SU-DHL-6 (cell line): ENCODE measurements at regions not wholly inside any gene's neighbourhood (a gene's known extent, or its start where the extent isn't known, plus 50 kb on each side); places are given as distances from the start of the nearest gene placed in this dataset.

Experiments used
- H2AFZ ChIP-seq: fragments of 200-600 bp; sonication (generic); 2 replicates; pipeline ENCODE4 v1.6.1; 2014; ENCODE audit warnings: low read depth, mild to moderate bottlenecking, moderate library complexity, mixed read lengths, antibody characterized with exemption, low read length; ENCODE audit not compliant: severe bottlenecking
- H3F3A ChIP-seq: fragments of 200-600 bp; shearing (Covaris generic); 2 replicates; pipeline ENCODE4 v1.6.0; 2016; ENCODE audit warnings: antibody characterized with exemption, mild to moderate bottlenecking; ENCODE audit not compliant: insufficient read depth
- H3K27ac ChIP-seq: fragments of 200-600 bp; sonication (generic); 2 replicates; pipeline ENCODE4 v1.5.1; 2016; ENCODE audit warnings: low read depth, mild to moderate bottlenecking, low read length, moderate library complexity, mixed read lengths
- H3K27me3 ChIP-seq: fragments of 200-600 bp; sonication (generic), shearing (Covaris generic); 2 replicates; pipeline ENCODE4 v1.6.0; 2014; ENCODE audit warnings: mild to moderate bottlenecking, low read length
- H3K36me3 ChIP-seq: fragments of 200-600 bp; sonication (generic); 2 replicates; pipeline ENCODE4 v1.6.1; 2014; ENCODE audit warnings: mild to moderate bottlenecking, low read length, mixed read lengths
- H3K4me2 ChIP-seq: fragments of 300-600, 200-600 bp; shearing (Covaris generic), sonication (generic); 2 replicates; pipeline ENCODE4 v1.6.0; 2014; ENCODE audit warnings: low read length, low read depth, mild to moderate bottlenecking; ENCODE audit not compliant: poor library complexity, severe bottlenecking
- H3K4me3 ChIP-seq: fragments of 200-600 bp; sonication (generic); 2 replicates; pipeline ENCODE4 v1.5.1; 2014; ENCODE audit warnings: antibody characterized with exemption, low read length, mild to moderate bottlenecking, mixed read lengths; ENCODE audit not compliant: insufficient read depth, poor library complexity, severe bottlenecking
- H3K79me2 ChIP-seq: fragments of 200-600 bp; sonication (generic); 2 replicates; pipeline ENCODE4 v1.6.1; 2014; ENCODE audit warnings: mild to moderate bottlenecking, low read length, moderate library complexity; ENCODE audit not compliant: insufficient read depth
- H3K9ac ChIP-seq: fragments of 200-600 bp; sonication (generic); 2 replicates; pipeline ENCODE4 v1.7.0; 2014; ENCODE audit warnings: mild to moderate bottlenecking, low read length
- H3K9me2 ChIP-seq: fragments of 200-600 bp; sonication (generic); replicated peaks from 2 replicates; pipeline ENCODE4 v1.6.1; 2014; ENCODE audit warnings: low read length; ENCODE audit not compliant: insufficient read depth
- H3K9me3 ChIP-seq: fragments of 200-600 bp; sonication (generic); 2 replicates; pipeline ENCODE4 v1.6.1; 2014; ENCODE audit warnings: low read length, mixed read lengths; ENCODE audit not compliant: insufficient read depth
- H4K20me1 ChIP-seq: fragments of 200-600 bp; sonication (generic); 2 replicates; pipeline ENCODE4 v1.6.1; 2014; ENCODE audit warnings: low read depth, mild to moderate bottlenecking, antibody characterized with exemption, low read length, moderate library complexity, mixed read lengths
- EZH2phosphoT487 ChIP-seq: fragments of 200-600 bp; sonication (generic), shearing (Covaris generic); conservative IDR thresholded peaks from 2 replicates; pipeline ENCODE4 v1.6.1; 2018; ENCODE audit warnings: mild to moderate bottlenecking, antibody characterized with exemption, low read length, moderate library complexity, mixed read lengths
- TF ChIP-seq, protein P1 (sequence below): fragments of 200-600 bp; sonication (generic); IDR thresholded peaks from one replicate; pipeline ENCODE4 v1.5.1; 2017; ENCODE audit warnings: antibody characterized with exemption, mild to moderate bottlenecking, low read length, moderate library complexity; ENCODE audit not compliant: insufficient read depth, poor library complexity, severe bottlenecking

GRCh38 chr6:138008791-138009190 lies 98.4 kb downstream of the PERP start:
- H3F3A ChIP-seq: no peaks in the 10 kb centered on the region
- H3K27me3 ChIP-seq: no peaks in the 10 kb centered on the region
- H3K9me3 ChIP-seq: no peaks in the 10 kb centered on the region
- H3K27ac ChIP-seq: no peak overlapping the region
- H2AFZ ChIP-seq: no peak overlapping the region
- no peaks in the 10 kb centered on the region for H4K20me1 ChIP-seq
- H3K4me2 ChIP-seq: no peak overlapping the region
- no peak overlapping the region for H3K4me3 ChIP-seq
- no peaks in the 10 kb centered on the region for H3K36me3 ChIP-seq
- H3K79me2 ChIP-seq: no peaks in the 10 kb centered on the region
- no peak overlapping the region for H3K9ac ChIP-seq
- TF ChIP-seq EZH2phosphoT487: no peak
- TF ChIP-seq, protein P1, sequence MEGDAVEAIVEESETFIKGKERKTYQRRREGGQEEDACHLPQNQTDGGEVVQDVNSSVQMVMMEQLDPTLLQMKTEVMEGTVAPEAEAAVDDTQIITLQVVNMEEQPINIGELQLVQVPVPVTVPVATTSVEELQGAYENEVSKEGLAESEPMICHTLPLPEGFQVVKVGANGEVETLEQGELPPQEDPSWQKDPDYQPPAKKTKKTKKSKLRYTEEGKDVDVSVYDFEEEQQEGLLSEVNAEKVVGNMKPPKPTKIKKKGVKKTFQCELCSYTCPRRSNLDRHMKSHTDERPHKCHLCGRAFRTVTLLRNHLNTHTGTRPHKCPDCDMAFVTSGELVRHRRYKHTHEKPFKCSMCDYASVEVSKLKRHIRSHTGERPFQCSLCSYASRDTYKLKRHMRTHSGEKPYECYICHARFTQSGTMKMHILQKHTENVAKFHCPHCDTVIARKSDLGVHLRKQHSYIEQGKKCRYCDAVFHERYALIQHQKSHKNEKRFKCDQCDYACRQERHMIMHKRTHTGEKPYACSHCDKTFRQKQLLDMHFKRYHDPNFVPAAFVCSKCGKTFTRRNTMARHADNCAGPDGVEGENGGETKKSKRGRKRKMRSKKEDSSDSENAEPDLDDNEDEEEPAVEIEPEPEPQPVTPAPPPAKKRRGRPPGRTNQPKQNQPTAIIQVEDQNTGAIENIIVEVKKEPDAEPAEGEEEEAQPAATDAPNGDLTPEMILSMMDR: no peak
- no peaks in the 10 kb centered on the region for H3K9me2 ChIP-seq

DNA sequence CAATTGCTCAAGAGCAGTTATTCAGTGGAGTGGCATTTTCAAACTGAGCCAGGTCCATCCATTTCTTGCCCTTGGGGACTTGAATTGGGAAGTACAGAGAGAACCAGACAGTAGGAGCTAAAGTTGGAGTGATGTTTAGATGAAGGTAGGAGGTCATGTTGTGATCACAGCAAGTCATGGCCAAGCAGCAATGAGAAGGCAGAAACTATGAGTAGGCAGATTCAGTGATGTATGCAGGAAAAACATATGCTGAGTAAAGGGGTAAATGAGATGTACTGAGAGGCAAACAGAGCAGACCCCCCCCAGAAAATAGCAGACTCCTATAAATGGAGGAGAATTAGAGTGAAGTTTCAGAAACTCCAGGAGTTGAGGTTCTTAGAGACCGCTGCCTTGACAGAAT lies 95.8 kb downstream of the PERP start:
- H3K4me2 ChIP-seq: no peak overlapping the region
- TF ChIP-seq EZH2phosphoT487: no peak
- TF ChIP-seq, protein P1: no peak
- no peaks in the 10 kb centered on the region for H3K36me3 ChIP-seq
- H4K20me1 ChIP-seq: no peaks in the 10 kb centered on the region
- H3F3A ChIP-seq: no peaks in the 10 kb centered on the region
- H3K27ac ChIP-seq: no peak overlapping the region
- H3K27me3 ChIP-seq: no peaks in the 10 kb centered on the region
- H3K9ac ChIP-seq: no peak overlapping the region
- H3K9me3 ChIP-seq: no peaks in the 10 kb centered on the region
- no peaks in the 10 kb centered on the region for H3K9me2 ChIP-seq
- H2AFZ ChIP-seq: no peak overlapping the region
- H3K4me3 ChIP-seq: no peak overlapping the region
- no peaks in the 10 kb centered on the region for H3K79me2 ChIP-seq

- H3F3A ChIP-seq: no peaks in the 10 kb centered on the region
- H3K9ac ChIP-seq: no peak overlapping the region
- no peaks in the 10 kb centered on the region for H3K79me2 ChIP-seq
- no peaks in the 10 kb centered on the region for H4K20me1 ChIP-seq
- H3K9me2 ChIP-seq: no peaks in the 10 kb centered on the region
- no peak overlapping the region for H3K4me3 ChIP-seq
- H3K27me3 ChIP-seq: no peaks in the 10 kb centered on the region
- no peak overlapping the region for H3K4me2 ChIP-seq
- TF ChIP-seq, protein P1: no peak
- TF ChIP-seq EZH2phosphoT487: no peak
- no peak overlapping the region for H2AFZ ChIP-seq
- H3K27ac ChIP-seq: no peak overlapping the region
- H3K9me3 ChIP-seq: no peaks in the 10 kb centered on the region
- no peaks in the 10 kb centered on the region for H3K36me3 ChIP-seq
Measured at GRCh38 chr6:138012682-138013081, 94.5 kb downstream of the PERP start.
